ENCODE measurements at regions not wholly inside any gene's neighbourhood (a gene's known extent, or its start where the extent isn't known, plus 50 kb on each side); places are given as distances from the start of the nearest gene placed in this dataset.
"Not testable (repeated sequence)": the region's sequence is repeated elsewhere in the genome, so short reads cannot be mapped to it uniquely, and the experiment has no call there.

- DNase-seq (ENCODE audit: low read depth, low spot score), result no peak
- TF ChIP-seq YY1 (IDR thresholded peaks at IDR 0.05; ENCODE audit: insufficient read depth, insufficient read length), result no peak
- TF ChIP-seq ZNF274 (IDR thresholded peaks at IDR 0.05; ENCODE audit: low read depth, low read length), result no peak
- TF ChIP-seq SUZ12 (IDR thresholded peaks at IDR 0.05; ENCODE audit: extremely low read depth, insufficient read depth, insufficient read length), result no peak
- Histone ChIP-seq H3K4me1 (ENCODE audit: insufficient read depth, insufficient read length) (peaks cover 4% of the 10 kb centered on the region), H3K9me3 (ENCODE audit: insufficient read depth, low read length) (no peaks in the 10 kb centered on the region), H3K27me3 (ENCODE audit: insufficient read depth, insufficient read length) (no peaks in the 10 kb centered on the region), H3K4me3 (ENCODE audit: insufficient read length, low read depth) (no peak overlapping the region), H3K9ac (ENCODE audit: insufficient read length, low read depth) (no peak overlapping the region), H3K36me3 (ENCODE audit: insufficient read depth, insufficient read length, low read length) (no peaks in the 10 kb centered on the region)
These were observed 561.3 kb upstream of the KLF4 start for GRCh38 chr9:108050894-108051293.

GRCh38 chr9:108049671-108050494, 560.3 kb upstream of the KLF4 start:
- DNase-seq (ENCODE audit: low read depth, low spot score), result no peak
- Histone ChIP-seq H3K4me1 (ENCODE audit: insufficient read depth, insufficient read length) (peaks cover 4% of the 10 kb centered on the region), H3K9me3 (ENCODE audit: insufficient read depth, low read length) (0 out of 2 replicates have a peak, but pooled peaks cover under 1% of the 10 kb centered on the region), H3K36me3 (ENCODE audit: insufficient read depth, insufficient read length, low read length) (no peaks in the 10 kb centered on the region), H3K9ac (ENCODE audit: insufficient read length, low read depth) (no peak overlapping the region), H3K27me3 (ENCODE audit: insufficient read depth, insufficient read length) (no peaks in the 10 kb centered on the region), H3K4me3 (ENCODE audit: insufficient read length, low read depth) (no peak overlapping the region)
- no peak for TF ChIP-seq ZNF274 (IDR thresholded peaks at IDR 0.05; ENCODE audit: low read depth, low read length)
- TF ChIP-seq YY1 (IDR thresholded peaks at IDR 0.05; ENCODE audit: insufficient read depth, insufficient read length), result no peak
- TF ChIP-seq SUZ12 (IDR thresholded peaks at IDR 0.05; ENCODE audit: extremely low read depth, insufficient read depth, insufficient read length), result no peak

- no peak for TF ChIP-seq ZNF274 (IDR thresholded peaks at IDR 0.05; ENCODE audit: low read depth, low read length)
- TF ChIP-seq YY1 (IDR thresholded peaks at IDR 0.05; ENCODE audit: insufficient read depth, insufficient read length), result no peak
- no peak for TF ChIP-seq SUZ12 (IDR thresholded peaks at IDR 0.05; ENCODE audit: extremely low read depth, insufficient read depth, insufficient read length)
- peaks cover 8% of the 10 kb centered on the region for H3K9me3 ChIP-seq (ENCODE audit: insufficient read depth, low read length)
- H3K9ac ChIP-seq (ENCODE audit: insufficient read length, low read depth), result no peak overlapping the region
- no peaks in the 10 kb centered on the region for H3K36me3 ChIP-seq (ENCODE audit: insufficient read depth, insufficient read length, low read length)
- no peaks in the 10 kb centered on the region for H3K27me3 ChIP-seq (ENCODE audit: insufficient read depth, insufficient read length)
- DNase-seq (ENCODE audit: low read depth, low spot score), result no peak
- no peak overlapping the region for H3K4me3 ChIP-seq (ENCODE audit: insufficient read length, low read depth)
- peaks cover 4% of the 10 kb centered on the region for H3K4me1 ChIP-seq (ENCODE audit: insufficient read depth, insufficient read length)
These were observed 559.5 kb upstream of the KLF4 start for GRCh38 chr9:108049026-108049607.

GRCh38 chr9:108048406-108049025, 558.9 kb upstream of the KLF4 start:
- H3K4me3 ChIP-seq (ENCODE audit: insufficient read length, low read depth), result no peak overlapping the region
- no peak for DNase-seq (ENCODE audit: low read depth, low spot score)
- peaks cover 4% of the 10 kb centered on the region for H3K4me1 ChIP-seq (ENCODE audit: insufficient read depth, insufficient read length)
- no peak overlapping the region for H3K9ac ChIP-seq (ENCODE audit: insufficient read length, low read depth)
- H3K27me3 ChIP-seq (ENCODE audit: insufficient read depth, insufficient read length), result no peaks in the 10 kb centered on the region
- H3K36me3 ChIP-seq (ENCODE audit: insufficient read depth, insufficient read length, low read length), result no peaks in the 10 kb centered on the region
- H3K9me3 ChIP-seq (ENCODE audit: insufficient read depth, low read length), result peaks cover 14% of the 10 kb centered on the region
- TF ChIP-seq SUZ12 (IDR thresholded peaks at IDR 0.05; ENCODE audit: extremely low read depth, insufficient read depth, insufficient read length) (no peak), ZNF274 (IDR thresholded peaks at IDR 0.05; ENCODE audit: low read depth, low read length) (no peak), YY1 (IDR thresholded peaks at IDR 0.05; ENCODE audit: insufficient read depth, insufficient read length) (no peak)

- peaks cover 21% of the 10 kb centered on the region for H3K9me3 ChIP-seq (ENCODE audit: insufficient read depth, low read length)
- not testable (repeated sequence) for DNase-seq (ENCODE audit: low read depth, low spot score); H3K36me3 ChIP-seq (ENCODE audit: insufficient read depth, insufficient read length, low read length); H3K4me3 ChIP-seq (ENCODE audit: insufficient read length, low read depth); H3K27me3 ChIP-seq (ENCODE audit: insufficient read depth, insufficient read length); H3K4me1 ChIP-seq (ENCODE audit: insufficient read depth, insufficient read length); H3K9ac ChIP-seq (ENCODE audit: insufficient read length, low read depth)
These were observed 558.2 kb upstream of the KLF4 start for GRCh38 chr9:108047777-108048176.

GRCh38 chr9:108047264-108047663, 557.7 kb upstream of the KLF4 start:
- Histone ChIP-seq H3K4me3 (ENCODE audit: insufficient read length, low read depth) (no peak overlapping the region), H3K9ac (ENCODE audit: insufficient read length, low read depth) (no peak overlapping the region), H3K27me3 (ENCODE audit: insufficient read depth, insufficient read length) (no peaks in the 10 kb centered on the region), H3K36me3 (ENCODE audit: insufficient read depth, insufficient read length, low read length) (no peaks in the 10 kb centered on the region), H3K4me1 (ENCODE audit: insufficient read depth, insufficient read length) (peaks cover 4% of the 10 kb centered on the region), H3K9me3 (ENCODE audit: insufficient read depth, low read length) (peaks cover 25% of the 10 kb centered on the region)
- no peak for DNase-seq (ENCODE audit: low read depth, low spot score)
- TF ChIP-seq YY1 (IDR thresholded peaks at IDR 0.05; ENCODE audit: insufficient read depth, insufficient read length) (no peak), SUZ12 (IDR thresholded peaks at IDR 0.05; ENCODE audit: extremely low read depth, insufficient read depth, insufficient read length) (no peak), ZNF274 (IDR thresholded peaks at IDR 0.05; ENCODE audit: low read depth, low read length) (no peak)

GRCh38 chr9:108045851-108046250, 556.3 kb upstream of the KLF4 start:
- no peak overlapping the region for H3K9ac ChIP-seq (ENCODE audit: insufficient read length, low read depth)
- TF ChIP-seq YY1 (IDR thresholded peaks at IDR 0.05; ENCODE audit: insufficient read depth, insufficient read length), result no peak
- no peak for TF ChIP-seq SUZ12 (IDR thresholded peaks at IDR 0.05; ENCODE audit: extremely low read depth, insufficient read depth, insufficient read length)
- TF ChIP-seq ZNF274 (IDR thresholded peaks at IDR 0.05; ENCODE audit: low read depth, low read length), result no peak
- DNase-seq (ENCODE audit: low read depth, low spot score), result no peak
- H3K36me3 ChIP-seq (ENCODE audit: insufficient read depth, insufficient read length, low read length), result no peaks in the 10 kb centered on the region
- H3K27me3 ChIP-seq (ENCODE audit: insufficient read depth, insufficient read length), result no peaks in the 10 kb centered on the region
- H3K9me3 ChIP-seq (ENCODE audit: insufficient read depth, low read length), result peaks cover 25% of the 10 kb centered on the region
- H3K4me3 ChIP-seq (ENCODE audit: insufficient read length, low read depth), result no peak overlapping the region
- no peaks in the 10 kb centered on the region for H3K4me1 ChIP-seq (ENCODE audit: insufficient read depth, insufficient read length)

Measured in NT2/D1 (cell line).